Activated gamma-delta T cell treated with anti-CD3 and anti-CD28 coated beads, Interleukin-2, amount 50 U/mL, for 16 hours (primary cell): ENCODE measurements at regions not wholly inside any gene's neighbourhood (a gene's known extent, or its start where the extent isn't known, plus 50 kb on each side); places are given as distances from the start of the nearest gene placed in this dataset.
"Not testable (repeated sequence)": the region's sequence is repeated elsewhere in the genome, so short reads cannot be mapped to it uniquely, and the experiment has no call there.

Experiments used
- DNase-seq: peaks from one replicate; pipeline ENCODE4 v3.0.0-alpha.2; 2020; ENCODE audit warnings: low read depth

DNA sequence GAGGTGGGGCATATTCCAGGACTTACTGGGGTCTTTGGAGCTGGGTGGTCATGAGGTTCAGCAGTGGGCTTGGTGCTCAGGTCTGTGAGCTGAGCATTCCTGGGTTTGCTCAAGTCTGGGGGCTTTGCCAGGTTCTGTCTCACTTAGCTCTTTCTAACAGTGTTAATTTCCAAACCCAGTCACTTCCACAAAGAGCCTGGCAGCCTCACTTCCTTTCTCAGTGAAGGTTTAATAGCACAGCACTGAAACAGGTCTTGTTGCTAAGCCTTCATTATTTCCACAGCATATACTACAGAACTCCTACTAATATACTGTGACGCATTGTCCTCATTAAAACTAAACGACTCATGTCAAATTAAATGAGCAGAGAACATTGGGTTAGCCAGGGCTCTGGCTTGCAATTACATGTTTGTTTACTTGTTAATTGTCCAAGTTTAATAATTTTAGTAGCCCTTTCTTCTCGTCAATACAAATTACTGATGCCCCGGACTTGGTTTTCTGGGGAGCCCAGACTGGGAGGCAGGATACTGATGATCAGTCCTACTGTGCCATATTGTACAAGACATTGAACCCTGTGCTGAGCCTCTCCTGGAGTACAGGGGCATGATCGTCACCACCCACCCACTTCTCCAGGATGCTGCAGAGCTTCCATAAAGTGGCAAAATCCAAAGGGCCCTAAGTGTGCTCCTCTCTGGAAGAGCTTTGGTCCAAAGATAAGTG lies 170.7 kb downstream of the IER5 start:
- no peak for DNase-seq

DNA sequence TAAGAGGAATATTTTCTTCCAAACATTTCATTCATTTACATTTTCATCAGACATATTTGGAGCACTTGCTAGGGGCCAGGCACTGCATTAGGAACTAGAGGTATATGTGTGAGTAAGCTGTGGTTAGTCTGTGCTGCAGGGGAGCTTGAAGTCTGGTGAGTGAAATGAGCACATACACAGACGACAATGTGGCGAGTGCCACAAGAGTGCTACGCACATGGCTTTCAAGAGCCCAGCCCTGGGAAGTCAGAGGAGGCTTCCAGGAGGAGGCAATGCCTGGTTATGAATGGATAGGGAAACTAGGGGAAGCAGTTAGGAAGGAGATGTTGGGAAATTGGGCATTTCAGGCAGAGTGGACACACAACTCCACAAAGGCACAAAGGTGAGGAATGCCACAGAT lies 171.8 kb downstream of the IER5 start:
- no peak for DNase-seq

DNA sequence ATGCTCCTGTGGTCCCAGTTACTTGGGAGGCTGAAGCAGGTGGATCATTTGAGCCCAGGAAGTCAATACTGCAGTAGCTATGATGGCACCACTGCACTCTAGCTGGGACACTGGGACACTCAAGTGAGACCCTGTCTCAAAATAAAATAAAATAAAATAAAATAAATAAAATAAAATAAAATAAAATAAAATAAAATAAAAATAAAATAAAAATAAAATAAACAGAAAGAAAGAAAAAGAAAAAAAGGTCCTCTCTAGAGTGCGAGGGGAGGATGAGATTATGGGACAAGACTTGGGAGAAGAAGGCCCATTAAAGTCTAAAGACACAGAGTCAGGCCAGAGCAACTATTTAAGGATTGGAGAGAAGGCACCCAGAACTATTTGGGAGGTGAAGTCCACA lies 172.5 kb downstream of the IER5 start:
- no peak for DNase-seq

DNA sequence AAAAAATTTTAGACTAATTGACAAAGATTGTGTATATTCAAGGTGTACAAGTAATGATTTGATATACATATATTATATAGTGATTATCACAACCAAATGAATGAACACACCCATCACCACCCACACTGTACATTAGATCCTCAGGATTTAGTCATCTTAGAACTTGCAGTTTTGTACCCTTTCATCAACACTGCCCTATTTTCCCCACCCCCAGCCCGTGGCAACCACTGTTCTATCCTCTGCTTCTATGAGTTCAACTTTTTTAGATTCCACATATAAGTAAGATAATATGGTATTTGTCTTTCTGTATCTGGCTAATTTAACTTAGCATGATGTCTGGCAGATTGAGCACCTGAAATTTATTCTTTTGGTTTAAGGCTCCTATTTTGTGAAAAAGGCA lies 173.6 kb downstream of the IER5 start:
- DNase-seq = no peak

DNA sequence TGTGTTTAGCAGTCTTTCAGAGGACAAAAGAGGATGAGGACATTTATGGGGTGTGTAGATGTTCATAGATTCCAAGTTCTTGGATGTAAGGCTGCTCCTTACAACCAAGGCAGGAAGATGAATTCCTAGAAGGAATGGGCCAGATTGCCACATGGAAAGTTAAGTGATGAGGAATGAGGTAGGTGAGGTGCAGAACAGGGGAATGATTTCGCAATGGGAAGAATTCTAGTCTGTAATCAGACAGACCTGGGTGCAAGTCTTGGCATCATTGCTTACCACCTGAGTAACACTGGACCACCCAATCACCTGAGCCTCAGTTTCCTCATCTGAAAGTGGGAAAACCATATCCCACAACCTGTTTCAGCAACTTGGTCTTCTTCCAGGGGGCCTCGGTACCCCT lies 174.9 kb downstream of the IER5 start:
- no peak for DNase-seq

DNA sequence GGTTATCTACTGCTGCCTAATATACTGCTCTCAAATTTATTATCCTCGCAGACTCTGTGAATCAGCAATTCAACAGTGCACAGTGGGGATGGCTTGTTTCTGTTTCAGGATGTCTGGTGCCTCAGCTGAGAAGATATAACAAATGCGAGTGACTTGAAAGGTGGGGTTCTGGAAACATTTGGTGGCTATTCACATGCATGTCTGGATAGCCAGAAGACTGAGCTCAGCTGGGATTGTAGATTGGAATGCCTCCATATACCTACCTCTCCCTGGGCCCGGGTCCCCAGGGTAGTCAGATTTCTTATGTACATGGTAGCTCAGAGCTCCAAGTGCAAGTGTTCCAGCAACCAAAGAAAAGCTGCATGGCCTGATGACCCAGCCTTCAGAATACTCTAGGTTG lies 176.3 kb downstream of the IER5 start:
- no peak for DNase-seq

DNA sequence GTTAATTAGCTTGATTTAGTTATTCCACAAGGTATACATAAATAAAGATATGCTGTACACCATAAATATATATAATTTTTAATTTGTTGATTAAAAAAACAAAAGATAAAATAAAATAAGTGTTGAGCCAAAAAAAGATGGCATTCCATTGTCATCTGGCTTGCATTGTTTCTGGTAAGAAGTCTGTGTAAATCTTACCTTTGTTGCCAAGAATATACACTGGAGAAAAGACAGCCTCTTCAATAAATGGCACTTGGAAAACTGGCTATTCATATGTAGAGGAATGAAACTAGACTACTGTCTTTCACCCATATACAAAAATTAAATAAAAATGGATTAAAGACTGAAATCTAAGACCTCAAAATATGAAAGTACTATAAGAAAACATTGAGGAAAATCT lies 196.5 kb downstream of the IER5 start:
- DNase-seq = no peak

DNA sequence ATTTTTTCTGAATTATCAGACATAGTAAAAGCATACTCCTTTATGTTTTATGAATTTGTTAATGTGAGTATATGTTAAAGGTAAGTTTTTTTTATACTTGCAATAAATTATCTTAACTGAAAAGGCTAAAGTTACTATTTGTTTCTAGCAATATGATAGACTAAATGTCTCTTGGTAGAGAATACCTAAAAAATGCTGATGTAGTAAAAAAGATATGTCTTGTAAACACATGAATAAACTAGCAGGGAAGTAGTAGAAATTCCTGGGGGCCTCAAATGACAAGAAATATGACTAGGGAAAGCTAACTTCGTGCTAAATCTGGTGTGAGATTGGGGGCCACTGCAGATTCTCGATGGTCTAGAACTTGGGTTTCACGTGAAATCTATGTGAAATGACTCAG lies 188.1 kb upstream of the CACNA1E start:
- DNase-seq = no peak

DNA sequence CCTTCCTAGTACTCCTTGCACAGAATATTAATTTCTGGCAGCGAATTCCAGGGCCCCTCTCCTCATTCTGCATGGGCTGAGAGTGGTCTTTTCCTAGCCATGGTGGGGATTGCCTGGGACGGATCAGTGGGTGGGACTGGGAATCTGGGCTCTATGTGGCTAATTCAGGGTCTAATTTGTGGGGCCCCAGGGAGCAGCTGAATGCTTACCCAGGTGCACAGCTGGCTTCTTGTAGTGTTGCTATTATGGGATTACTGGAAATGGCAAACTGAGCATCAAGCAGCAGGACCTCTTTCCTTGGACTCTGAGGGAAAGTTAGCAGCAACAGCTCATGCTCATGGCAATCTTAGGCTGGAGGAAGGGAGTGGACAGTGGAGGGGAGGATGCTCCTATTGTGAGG lies 187.1 kb upstream of the CACNA1E start:
- DNase-seq = no peak

DNA sequence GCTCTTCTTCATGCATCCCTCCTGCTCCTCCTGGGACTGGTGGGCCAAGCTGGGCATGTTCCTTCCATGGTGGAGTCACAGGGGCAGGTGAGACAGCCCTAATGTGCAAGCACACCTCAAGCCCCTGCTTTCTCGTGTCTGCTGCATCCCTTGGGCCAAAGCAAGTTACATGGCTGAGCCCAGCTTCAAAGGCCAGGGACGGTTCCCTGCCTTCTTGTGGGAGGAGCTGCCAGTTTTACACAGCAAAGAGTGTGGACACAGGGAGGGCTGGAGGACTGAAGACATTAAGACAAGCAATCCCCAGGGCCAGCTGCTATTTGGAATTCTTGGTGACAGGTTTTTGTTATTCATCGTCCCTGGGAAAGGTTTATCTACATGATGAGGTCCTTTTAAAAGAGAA lies 175.2 kb upstream of the CACNA1E start:
- no peak for DNase-seq

DNA sequence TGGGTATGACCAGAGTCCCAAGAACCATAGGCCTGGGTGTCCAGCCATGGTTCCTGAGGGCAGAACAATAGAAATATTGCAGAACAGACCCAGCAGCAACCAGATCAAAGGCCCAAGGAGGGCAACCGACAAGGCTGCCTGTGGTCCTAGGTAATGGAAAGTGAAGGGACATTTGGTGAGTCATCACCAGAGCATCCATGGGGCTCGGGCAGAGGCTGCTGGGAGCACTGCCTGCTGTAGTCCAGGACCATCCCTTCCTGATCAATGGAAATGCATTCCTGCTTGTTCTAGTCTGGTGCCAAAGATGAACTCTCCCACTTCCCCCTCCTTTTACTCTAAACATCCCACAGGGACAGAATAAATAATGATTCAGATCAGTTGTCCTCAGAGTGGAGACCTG lies 172.8 kb upstream of the CACNA1E start:
- no peak for DNase-seq

DNA sequence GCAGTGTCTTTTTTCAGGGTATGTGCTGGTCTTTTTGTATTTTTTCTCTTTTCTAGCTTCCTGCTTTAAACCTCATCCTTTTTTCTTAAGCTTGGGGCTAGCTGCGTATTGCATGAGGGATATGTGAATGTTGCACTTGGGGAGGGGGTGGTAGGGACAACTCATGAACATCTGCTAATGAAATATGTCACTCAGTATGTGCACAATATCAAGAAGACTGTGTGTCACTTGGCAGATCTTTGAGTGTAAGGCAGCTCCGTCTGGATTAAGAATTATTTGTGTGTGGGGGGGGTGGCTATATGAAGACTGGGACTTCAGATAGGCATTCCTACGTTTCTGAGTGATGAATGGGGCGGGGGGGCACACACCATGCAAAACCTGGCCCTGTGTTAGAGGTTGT lies 170.4 kb upstream of the CACNA1E start:
- no peak for DNase-seq

DNA sequence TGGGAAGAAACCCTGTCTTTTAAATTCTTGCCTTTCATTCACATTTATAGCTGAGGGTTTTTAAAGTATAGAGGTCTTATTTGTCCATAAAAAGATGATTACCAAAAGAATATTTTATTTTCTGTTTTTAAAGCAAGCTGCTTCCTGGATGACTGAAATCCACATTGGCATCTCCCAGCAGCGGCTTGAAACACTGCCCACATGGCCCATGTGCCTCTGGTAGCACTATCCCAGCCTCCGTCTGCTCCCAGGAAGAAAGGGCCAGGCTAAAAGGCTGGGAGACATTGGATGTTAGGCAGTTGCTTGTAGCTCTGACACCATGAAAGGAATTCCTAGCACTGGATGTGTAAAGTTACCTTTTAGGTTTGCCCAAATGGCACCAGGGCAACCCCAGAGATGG lies 169.9 kb upstream of the CACNA1E start:
- DNase-seq = no peak

DNA sequence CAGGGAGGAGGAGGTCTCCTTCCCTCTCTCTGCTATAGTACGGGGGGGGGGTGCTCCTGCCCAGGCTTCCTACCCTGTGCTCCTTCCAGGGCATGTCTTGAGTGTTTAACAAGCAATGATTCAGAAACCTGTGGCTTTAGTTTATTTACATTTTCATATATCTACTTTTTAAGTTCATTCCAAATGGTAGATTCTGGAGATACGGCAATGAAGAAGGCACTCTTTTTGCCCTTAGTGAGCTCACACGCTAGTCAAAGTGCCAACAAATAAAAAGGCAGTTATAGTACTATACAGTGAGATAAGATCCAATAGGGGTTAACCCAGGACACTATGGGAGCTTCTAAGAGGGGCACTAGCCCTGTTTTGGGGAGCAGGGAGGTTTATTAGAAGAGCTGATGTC lies 169.3 kb upstream of the CACNA1E start:
- DNase-seq = no peak

DNA sequence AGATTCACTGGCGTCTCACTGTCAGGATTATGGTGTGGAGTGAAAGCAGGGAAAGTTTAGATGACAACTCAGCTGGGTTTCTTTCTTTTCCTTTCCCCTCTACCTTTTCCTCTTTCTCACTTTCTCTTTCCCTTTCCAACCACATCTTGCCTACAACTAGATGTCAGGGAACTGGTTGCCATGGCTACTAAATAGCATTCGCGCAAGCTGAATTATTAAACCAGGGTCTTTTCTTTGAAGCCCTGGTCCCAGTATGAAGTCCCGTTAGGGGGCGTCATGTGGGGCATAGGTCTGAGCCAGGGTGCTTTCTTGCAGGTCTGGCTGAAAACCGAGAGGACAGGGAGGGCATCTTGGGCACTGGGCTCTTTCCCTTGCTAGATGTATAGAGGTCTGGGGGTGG lies 168.4 kb upstream of the CACNA1E start:
- DNase-seq = no peak

DNA sequence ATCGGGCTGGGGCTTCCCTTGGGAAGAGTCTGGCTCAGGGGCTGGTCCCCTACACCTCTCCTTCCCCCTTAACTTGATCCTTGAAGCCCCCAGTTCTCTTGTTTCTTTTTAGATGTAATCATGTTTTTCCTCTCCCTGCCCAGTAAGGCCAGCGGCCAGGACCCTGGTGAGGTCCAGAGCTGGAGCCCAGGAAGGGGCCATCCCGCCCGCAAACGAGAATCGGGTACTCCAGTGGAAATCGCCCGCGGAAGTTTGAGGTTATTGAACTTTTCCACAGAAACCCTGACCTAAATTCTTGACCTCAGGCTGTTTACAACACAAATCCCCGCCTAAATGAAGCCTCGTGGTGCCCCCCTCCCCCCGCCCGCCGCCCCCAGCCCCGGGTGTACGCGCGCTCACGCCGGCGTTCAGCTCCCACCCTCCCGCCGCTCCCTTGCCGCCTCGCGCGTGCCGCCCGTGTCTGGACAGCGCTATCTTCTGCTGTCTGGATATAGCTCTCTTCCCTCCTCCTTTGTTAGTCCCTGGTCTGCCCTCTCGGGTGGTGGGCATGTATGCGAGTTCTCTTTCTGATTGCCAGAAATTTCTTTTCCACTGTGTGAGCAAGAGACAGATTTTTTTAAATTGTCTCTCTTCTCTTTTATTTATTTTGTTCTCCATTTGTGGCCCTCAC lies 165.9 kb upstream of the CACNA1E start:
- no peak for DNase-seq

DNA sequence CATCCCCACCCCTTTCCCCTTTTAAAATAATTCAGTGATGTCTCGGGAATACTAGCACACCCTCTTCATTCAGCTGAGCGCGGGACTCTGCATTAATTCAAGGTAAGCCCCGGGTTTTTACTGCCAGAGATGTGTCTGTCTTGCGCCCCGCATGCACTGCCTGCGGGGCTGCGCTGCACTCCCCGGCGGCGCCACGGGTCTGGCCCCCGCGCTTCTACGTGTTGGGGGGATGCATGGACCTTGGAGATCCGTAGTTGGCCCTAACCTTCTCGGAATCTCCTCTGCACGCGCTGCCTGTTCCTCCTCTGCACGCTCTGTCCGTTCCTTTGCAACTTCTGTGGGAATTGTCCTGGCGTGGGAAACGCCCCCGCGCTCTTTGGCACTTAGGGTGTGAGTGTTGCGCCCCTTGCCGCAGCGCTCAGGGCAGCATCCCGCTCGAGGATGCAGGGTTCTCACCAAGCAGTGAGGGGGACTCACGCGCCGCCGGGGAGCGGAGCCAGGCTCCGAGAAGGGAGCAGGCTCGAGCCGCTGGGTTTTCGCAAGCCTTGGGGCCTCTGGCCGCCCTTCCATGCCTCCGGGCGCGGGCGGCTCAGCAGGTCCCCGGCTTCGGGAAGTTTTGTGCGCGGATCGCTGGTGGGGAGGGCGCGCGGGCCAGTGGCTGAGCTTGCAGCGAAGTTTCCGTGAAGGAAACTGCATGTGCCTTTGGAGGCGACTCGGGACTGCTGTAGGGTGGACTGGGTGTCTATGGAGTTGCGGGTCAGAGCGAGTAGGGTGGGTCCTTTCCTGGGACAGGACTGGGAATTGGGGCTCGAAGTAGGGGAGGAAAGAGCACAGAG lies 165.1 kb upstream of the CACNA1E start:
- DNase-seq = no peak

DNA sequence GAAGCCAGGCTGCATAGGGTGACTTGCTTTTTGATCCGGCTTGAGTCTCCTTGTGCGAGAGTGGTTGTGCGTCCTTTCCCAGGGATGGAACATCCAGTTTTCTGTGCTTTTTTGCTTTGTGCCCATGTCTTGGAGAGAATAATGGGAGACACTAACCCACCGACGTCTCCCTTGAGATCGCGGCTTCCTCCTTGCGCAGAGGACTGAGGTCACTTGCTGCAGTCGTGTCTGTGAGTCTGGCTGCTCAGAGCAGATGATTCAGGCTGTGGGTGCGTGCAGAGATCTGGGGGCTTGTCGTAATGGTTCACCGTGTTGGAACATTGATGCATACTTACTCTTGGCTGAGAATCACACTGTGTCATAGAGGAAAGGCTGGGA lies 164.5 kb upstream of the CACNA1E start:
- no peak for DNase-seq

DNA sequence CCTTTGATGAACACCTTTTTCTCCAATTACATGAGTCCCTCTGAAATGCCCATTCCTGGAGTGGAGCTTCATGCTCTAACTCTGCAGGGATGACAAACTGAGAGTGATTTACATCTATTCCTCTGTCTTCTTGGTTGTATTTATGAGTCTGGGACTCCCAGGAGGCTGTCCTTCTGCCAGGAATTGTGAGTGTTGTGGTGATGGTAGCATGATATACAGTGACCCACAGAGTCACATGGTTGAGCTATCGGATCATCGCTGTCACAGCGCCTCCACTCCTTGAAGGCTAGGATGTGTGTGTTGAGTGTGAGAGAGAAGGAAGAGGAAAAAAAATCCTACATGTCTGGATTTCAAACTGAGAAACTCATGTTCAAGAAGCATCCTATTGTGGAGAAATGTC lies 163.4 kb upstream of the CACNA1E start:
- DNase-seq = no peak

DNA sequence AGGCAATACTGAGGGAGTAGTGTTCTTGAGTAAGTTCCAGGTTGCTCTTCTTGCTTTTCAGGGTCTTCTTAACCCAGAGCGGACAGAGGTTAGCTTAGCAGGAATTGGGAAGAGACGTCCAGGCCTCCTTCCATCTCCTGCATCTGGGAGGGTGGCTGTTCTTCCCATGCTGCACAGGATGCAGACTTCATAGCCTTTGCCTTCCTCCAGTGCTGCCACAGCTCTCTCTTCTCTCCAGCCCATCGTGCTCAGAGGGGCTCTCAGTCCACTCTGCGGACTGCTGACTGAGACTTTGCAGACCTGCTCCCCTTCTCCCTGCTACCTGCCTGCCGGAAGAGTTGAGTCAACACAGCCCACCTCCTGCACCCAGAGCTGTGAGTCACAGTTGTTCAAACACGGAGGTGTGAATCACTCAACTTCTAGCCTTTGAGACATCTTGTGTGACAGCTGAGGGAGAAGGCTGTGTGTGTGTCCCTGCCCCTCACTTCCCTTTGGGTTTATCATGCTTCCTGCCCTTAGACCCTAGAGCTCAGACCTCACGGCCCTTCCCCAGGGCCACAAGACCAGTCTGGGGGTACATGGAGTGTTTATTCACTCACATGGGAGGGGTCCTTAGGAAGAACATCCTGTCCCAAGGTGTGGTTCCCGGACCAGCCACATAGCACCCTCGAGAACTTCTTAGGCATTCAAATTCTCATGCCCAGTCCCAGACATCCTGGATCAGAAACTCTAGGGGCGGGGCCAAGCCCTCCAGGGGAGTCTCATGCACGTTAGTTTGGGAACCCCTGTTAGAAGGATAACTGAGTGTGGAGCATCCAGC lies 158.3 kb upstream of the CACNA1E start:
- peak; percentile 32 for DNase-seq

DNA sequence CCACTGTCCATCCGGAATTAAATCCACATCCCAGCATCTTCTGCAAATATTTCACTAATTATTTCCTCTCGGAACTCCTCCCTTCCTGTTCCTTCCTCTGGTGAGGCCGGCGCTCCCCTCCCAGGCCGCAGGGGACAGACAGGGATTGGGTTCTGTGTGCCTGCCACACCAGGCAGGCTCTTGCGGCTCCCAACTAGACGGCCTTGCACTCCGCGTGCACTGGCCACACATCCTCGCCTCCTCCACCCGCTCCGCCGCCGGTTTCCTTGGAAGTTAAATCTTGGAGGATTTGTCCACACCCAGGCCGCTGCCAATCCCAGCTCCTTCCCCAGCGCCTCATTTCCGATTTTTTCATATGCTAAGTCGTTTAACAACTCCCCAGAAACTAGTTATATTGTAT lies 157.6 kb upstream of the CACNA1E start:
- not testable (repeated sequence) for DNase-seq

DNA sequence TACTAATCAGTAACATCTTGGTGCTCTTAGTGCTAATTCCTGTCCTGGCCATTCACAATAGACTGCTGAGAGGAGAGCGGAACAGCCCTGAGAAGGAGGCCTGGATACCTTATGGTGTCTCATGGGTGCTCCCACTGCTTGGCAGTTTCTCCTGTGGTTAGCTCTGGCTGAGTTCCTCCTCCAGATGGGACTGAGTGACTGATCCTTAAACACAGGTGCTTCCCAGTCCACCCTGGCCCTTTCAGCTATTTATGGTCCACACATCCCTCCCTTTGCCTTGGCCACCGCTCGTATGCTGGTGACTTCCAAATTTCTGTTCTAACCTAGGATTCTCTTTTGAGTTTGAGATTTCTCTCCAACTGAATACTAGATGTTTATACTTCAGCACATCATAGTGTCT lies 157.0 kb upstream of the CACNA1E start:
- no peak for DNase-seq
